ENCODE measurements at regions not wholly inside any gene's neighbourhood (a gene's known extent, or its start where the extent isn't known, plus 50 kb on each side); places are given as distances from the start of the nearest gene placed in this dataset.
A peak's percentile ranks its signal among the peaks of the same experiment; 100 is the strongest.

DNA sequence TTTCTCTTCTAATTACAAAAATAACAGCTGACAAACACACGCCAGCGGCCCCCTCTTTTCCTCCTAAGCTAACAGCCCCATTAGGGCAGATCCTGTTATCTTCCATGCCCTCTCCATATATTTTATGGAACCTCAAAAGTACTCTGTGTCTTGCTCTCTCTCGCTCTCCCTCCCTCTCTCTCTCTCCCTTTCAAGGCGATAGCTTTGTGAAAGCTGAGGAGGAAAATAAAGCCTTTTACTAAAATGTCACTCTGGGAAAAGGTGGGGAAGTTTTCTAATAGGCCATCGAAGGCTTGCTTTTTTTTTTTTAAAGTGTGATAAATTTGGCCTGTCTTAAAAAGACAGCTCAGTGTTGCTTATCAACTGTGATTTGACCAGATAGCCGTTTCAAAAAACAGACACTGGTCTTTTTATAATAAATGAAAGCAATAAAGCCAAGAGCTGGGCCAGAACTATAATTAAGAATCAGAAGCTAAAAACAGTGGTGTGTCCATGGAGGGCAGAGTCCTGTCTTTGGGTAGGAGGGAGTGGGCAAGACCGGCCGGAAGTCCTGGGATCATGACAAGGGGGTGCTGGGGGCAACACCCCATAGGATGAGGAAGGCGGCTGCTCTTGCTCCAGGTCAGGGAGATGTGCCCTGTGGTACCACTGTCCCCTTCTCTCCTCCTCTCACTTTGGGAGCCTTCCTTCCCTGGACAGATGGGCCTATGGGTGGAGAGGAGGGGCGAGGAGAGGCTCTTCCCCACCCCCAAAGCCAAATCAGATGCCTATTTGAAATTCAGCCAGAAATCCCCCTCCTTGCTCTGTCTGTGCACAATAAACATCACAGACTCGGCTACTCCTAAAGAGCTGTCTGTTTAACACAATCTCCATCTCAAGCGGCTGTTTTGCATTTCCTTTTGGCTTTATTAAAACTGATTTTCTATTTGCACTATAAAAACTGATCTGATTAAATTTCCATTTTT, 267.2 kb downstream of the BUD13 start:
- no peak for DNase-seq (ENCODE audit: low spot score)

DNA sequence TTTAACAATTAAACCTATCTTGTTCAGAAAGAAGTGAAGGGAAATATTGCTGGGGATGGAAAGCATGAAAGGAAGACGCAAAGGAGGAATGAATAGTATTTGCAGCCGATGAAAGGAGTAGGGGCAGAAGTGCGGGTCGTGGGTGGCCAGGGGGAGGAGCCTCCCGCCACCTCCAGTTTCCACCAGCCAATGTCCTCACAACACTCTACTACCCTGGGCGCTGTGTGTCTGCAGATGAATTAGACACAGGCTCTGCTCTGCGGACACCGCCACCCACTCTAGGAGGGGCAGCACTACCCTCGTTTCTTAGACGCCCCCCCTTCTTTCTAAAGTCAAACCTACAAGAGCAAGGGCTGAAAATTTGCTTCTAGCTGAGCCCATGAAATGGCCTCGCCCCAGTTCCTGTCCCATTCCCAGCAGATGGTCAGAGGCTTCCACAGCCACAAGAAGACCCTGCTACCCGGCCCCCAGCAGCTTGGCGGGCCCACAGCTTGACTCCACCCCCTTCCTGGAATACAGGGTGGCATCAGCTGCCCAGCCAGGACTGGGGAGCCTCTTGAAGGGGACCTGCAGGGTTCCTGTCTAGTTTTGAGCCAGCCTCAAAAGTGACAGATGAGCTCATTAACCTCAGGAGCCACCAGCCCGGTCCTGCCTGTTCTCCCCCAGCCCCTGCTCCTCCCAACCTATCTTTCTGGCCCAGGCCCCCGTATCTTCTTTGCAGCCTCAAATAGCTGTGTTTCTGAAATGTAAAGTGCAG, 268.1 kb downstream of the BUD13 start:
- DNase-seq (ENCODE audit: low spot score): no peak

DNA sequence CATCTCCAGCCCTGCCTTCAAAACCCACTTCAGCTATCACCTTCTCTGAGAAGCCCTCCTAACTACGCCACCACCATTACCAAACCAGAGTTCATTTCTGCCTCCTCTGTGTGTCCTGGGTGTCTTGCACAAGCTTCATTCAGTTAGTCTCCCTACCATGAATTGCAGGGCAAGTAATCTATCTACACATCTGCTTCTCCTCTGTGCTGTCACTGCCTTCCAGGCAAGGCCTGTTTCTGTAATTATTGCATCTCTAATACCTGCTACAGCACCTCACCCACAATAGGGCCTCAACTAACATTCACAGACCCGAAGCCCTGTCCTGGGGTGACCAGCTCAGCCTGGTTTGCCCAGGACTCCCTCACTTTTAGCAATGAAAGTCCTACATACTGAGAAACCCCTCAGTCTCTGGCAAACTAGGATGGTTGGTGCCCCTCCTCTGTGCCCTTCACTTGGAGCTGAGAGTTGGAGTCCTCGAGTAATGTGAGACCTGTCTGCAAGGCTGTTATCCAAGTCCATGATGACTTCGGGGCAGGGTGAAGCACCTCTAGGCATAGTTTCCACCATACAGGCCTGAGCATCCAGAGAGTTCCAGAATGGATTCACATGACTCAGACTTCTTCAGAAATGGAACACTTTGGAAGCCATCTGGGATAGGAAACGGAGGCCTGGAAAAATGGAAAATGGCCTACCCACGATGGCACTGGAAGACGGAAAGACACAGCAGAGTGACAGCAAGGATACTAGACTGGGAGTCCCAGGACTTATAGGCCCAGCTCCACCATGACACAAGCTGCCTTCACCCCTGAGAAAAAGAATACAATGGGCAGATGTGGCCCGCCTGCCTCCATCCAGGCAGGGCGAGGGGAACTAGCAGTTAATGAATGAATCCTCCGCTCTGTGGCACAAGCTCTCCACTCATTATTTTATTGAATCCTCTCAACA, 269.3 kb downstream of the BUD13 start:
- DNase-seq (ENCODE audit: low spot score): no peak

DNA sequence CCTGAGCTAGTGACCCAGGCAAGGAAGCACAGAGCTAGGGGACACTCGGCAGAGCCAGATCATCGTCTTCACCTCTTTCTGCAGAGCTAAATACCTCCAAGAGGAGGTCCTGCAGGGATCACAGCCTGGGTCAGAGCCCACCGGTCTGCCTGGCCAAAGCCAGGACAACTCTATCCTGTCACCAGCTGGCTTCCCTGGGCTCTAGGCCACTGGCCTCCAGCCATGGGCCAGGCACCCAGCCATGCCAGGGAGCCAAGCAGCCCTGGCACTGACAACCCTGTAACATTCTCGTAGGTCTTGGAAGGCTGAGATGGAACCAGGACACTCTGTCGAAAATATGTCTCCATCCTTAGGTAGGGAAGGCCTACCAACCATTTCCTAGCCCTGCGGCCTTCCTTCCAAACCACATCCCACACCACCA, 270.1 kb downstream of the BUD13 start:
- DNase-seq (ENCODE audit: low spot score): peak; percentile 44

DNA sequence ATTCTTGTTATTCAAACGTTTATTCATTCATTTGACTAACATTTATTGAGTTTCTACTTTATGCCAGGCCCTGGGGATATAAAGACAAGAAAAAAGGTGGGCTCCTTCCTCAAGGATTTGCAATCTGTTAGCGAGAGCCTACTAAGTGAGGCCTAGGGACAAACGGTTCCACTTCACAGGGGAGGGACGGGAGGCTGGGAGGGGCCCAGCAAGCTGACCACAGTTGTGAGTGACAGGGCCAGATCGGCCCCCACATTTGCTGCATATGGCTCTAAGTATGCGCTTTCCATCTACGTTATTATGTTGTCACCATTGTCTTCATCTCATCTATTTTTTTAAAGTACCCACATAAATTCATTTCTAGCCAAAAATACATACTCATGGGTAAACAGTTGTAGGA, 271.1 kb downstream of the BUD13 start:
- DNase-seq (ENCODE audit: low spot score): no peak

DNA sequence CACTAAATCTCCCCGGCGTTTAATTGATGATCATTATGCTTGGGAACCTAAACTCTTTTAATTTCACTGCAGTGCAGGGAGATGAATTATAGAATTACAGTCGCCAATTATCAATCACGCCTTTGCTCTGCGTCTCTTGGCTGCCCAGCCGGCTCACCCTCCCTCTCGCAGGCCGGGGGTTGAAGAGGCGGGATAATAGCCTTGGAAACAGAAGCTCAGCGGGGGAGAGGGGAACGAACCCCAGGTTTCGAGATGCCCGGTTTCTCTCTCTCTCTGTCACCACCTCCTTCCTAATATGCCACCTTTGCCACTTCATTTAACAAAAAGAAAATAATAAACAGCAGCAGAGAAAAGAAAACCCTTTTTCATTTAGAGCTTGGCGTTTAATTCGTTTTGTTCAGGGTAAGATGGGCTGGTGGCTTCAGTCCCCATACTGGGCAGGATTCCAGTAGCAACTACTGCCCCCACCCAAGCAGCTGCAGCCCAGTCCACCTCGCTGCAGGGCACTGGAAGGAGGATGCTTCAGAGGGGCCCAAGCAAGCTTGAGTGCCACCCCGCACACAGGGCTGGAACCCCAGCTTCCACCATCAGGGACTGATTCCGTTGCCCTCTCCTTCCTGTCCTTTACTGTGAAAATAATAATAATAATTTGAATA, 271.7 kb downstream of the BUD13 start:
- no peak for DNase-seq (ENCODE audit: low spot score)

DNA sequence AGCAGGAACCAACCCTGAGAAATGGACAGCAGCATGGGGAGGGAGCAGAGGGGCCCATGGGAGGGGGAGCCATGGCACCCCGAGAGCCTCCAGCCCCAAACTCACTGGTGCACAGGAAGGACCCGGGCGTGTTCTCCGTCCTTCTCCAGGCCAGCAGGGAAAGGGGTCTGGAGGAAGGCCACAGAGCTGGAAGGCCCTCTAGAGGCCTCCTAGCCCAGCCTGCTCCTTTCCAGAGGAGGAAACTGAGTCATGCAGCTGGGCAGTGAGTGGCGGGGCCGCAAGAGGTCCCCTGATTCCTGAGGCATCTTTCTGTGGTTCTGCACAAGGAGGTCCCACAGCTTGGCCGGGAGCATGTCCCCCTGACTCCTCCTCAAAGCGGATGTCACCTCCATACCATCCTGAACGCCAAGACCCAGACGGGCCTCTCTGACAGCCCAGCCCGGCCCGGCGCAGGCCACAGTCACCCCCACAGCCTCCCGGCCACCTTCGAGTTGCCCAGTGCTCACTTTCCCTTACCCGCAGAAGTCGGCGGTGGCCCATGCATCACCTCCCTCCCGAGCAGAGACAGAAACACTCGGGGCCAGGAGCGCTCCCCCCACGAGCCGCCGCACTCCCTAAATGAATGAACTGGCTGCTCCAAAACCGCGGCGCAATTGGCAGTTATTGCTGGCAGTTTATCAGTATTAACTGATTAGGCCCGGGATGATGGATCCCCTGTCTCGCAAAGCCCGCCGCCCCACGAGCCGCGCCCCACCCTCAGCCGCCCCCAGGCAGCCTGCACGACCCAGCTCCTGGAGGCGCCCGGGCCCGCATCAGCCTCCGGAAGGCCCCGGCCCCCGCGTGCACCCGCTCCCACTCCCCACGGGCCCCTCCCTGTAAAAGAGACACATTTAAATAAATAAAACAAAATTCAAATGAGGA, 272.5 kb downstream of the BUD13 start:
- no peak for DNase-seq (ENCODE audit: low spot score)

DNA sequence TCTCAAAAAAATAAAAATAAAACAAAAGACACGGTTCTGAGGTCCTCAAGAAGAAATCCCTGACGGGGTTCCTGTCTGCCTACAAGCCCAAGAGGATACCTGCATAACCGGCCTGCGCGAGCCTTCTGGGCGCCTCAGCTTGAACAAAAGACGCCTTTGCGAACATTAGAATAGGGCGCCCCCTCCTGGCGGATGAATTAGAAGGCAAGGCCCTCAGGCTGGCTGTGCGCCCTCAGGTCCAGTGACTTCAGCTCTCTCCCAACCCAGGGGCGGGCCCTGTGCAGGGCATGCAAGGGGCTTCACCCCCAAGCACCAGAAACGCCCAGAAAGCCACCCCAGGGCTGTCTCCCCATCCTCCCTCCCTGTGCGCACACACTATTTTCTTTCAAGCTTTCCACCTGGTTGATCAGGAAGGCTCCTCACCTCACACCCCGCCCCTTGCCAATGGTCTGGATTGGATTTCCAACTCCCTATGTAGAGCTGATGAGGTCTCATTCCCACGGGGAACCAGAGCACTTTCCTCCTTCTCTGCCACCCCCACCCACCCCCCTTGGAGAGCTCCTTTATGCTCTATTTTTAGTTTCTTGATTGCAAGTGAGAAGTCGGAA, 273.3 kb downstream of the BUD13 start:
- peak; percentile 34 for DNase-seq (ENCODE audit: low spot score)

DNA sequence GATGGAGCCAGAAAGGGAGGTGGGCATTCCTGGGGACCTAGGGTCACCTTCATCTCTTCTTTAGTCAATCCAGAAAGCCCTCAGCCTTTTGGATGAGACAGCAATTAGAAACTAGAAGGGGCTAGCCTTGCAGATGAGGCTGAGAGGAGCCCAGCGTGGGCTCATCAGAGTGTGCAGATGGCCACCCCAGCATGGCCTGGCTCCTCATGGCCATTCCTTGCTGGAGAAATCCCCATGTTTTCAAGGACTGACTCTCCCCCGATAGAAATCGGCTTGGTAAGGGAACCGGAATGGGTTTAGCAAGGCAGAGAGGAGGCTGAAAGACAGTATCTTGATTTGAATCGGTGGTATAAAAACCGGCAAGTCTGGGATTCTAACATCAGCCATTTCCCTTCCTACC, 274.6 kb downstream of the BUD13 start:
- DNase-seq (ENCODE audit: low spot score): no peak

DNA sequence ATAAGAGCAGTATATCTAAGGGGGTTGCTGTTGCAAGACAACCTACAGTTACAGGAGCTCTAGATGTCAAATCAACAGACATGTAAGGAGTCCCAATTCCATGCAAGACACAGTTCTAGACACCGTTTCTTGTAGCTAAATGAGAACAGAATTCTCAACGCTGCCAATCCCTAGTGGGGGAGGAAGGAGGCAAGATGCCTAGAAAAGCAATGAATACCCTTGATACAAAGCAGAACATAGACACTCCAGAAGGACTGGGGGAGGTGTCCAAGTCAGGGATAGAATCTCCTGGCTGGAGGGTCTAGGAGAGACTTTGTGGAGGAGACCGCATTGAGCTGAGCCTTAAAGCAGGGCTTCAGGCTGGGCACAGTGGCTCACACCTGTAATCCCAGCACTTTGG, 280.2 kb downstream of the BUD13 start:
- DNase-seq (ENCODE audit: low spot score): no peak

DNA sequence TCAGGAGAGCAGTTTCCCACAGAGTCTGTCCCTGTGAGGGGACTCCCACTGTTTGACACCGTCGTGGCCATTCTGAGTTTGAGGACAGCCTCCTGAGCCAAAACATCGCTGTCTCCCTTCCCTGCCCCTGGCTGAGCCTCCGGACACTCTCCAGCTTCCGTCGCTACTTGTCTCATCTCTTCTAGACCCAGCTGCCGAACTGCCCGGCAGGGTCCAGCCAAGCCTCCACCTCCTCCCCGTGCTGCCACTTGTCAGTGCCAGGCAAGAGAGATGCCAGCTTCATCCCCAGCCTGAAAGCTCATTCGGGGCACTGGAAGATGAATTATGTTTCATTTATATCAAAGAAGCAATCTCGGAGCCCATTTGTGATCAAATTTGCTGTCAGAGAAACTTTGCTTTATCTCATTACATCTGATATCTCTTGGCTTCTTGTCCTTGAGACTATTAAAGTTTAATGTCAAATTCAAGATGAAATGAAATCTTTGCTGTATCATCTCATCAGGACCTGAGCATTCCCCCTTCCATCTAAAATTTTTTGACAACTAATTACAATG, 283.9 kb downstream of the BUD13 start:
- DNase-seq (ENCODE audit: low spot score): no peak

DNA sequence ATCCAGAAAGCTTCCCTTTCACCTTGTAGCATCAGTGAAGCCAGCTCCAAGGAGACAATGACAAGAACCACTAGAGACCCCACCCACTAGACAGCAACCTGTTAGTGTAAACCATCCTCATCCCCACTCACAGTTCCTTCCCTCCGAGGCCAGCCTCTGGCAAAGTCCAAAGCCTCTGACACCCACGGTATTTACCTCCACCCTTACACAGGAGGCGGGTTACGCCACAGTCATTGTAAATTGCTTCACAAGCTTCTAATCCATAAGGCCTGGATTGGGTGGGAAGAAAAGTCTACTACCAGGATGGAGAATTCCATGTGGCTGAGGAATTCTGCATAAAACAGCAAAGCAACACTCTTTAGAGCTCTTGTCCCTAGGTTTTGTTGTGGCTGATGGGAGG, 287.4 kb downstream of the BUD13 start:
- DNase-seq (ENCODE audit: low spot score): no peak

DNA sequence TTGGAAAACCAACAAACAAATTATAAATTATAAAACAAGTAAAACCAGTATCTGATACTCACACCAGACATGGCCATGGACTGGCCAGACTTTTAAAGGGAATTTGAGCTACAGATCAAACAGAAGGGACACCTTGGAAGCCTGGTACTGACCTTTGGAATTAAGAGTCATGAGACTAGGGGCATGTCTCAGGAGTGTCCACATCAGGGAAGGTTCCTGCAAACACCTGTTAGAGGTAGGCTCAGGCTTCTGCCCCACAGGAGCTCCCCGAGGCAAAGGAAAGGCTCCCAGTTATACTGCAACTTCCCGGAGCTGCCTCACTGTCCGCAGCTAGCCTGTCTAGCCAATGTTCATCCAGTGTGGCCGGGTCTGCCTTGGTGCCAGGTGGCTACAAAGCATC, 290.1 kb downstream of the BUD13 start:
- no peak for DNase-seq (ENCODE audit: low spot score)

DNA sequence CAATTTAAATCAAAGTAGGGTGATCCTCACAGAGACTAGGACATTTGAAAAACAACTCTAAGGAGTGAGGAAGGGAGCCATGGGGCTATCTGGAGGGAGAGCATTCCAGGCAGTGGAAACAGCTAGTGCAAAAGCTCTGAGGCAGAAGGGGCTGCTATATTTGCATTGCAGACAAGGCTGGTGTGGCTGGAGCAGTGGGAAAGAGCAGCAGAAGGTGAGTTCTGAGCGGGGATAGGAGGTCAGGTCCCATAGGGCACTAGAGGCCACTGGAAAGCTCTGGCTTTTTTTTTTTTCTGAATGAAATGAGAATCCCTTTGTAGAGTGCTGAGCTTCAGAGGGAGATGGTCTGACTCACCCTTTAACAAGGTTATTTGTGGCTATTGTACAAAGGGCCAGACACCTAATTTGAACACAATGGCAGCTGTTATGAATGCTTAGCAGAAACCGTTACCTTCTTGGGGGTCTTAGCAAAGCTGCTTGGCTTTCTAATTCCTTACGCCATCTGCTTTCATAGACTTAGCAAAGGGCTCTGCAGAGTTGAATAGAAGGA, 291.6 kb downstream of the BUD13 start:
- no peak for DNase-seq (ENCODE audit: low spot score)

DNA sequence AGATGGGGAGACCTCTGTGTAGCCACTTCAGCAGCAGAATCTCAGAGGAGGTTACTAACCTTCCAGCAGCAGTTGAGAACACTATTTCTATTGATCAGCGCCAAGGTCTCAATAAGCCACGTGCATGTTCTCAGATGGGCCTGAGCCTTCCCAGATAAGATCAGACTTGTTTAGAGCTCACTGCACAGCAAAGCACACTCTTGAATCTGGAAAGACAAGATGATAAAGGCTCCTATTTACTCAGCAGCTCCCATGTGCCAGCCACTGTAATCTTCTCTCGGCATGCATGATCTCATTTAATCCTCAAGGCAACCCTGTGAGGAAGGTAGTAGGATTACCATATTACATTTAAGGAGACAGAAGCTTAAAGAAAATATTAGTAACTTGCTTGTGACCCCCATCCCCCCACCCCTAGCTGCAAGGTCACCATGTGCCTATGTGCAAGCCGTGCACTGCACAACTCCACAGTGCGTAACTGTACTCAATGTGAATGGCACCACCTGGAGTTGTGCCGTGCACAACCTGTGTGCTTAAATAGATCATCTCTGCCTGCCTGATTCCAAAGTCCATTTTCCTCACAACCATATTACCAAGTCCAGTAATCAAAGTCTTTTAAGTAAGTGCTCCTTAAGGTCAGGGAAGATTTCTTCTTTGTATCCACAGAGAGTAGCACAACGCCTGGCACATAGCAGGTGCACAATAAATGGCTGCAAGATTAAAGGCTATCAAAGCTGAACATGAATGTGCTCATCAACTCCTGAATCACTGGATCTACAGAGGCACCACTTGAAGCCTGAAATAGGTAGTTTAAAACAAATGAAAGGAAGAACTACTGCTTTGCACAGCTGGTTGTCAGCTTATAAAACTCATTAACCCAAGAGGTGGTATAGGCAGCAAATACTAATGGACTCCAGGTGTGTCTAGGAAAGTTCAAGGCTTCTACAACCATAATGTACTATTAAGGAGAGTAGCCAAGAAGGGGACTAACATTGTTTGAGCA, 293.8 kb downstream of the BUD13 start:
- peak; percentile 19 for DNase-seq (ENCODE audit: low spot score)

DNA sequence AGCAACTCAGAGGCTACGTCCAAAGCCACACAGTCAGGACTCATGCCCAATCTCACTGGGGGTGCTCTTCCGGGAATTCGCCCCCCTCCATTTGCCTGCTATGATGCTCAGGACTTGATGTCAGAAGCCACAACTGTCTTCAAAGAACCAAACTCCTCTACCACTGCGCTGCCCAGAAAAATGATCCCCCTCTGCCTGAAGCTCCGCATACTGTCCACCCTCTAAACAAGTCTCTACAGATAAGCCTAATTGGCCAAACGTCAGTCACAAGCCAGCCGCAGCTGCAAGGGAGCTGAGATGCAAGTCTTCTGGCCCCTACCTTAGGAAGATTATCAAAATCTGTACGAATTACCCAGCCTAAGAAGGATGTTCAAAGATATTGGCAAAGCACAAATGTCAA, 294.6 kb downstream of the BUD13 start:
- DNase-seq (ENCODE audit: low spot score): no peak

DNA sequence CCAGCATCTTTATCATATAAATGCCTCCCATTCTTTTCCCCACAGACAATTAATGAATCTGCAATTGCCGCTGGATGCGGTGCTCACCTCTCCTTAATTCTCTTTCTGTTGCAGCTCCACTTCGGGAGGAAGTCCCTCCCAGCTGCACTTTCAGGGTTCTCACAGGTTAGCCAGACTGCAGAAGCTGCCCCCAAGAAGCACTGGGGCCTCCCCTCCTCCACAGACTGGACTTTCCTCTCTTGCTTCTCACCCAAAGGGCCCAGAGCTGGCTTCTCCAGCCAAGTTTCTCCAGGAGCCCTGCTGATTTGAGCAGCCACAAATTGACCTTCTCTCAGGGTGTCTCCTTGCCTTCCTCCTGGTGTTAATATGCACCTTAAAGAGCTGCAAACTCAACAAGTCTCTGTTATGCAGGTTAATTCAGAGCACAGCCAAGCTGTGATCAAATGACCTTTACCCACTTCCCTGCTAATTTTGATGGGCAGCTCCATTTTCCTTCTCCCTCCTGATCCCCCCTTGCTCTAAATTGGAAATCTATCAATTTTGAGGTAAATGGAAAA, 298.9 kb downstream of the BUD13 start:
- no peak for DNase-seq (ENCODE audit: low spot score)
